GM04503 (cell line): ENCODE measurements at regions not wholly inside any gene's neighbourhood (a gene's known extent, or its start where the extent isn't known, plus 50 kb on each side); places are given as distances from the start of the nearest gene placed in this dataset.
"Not testable (repeated sequence)": the region's sequence is repeated elsewhere in the genome, so short reads cannot be mapped to it uniquely, and the experiment has no call there.

Experiments
- DNase-seq: peaks from one replicate; pipeline ENCODE4 v3.0.0-alpha.2; 2012; ENCODE audit warnings: low read depth

GRCh38 chr6:28658475-28659249 is 133.0 kb downstream of the GPX5 start:
- DNase-seq = no peak

- DNase-seq = no peak
These were observed 133.5 kb downstream of the GPX5 start for GRCh38 chr6:28659250-28659566.

DNA sequence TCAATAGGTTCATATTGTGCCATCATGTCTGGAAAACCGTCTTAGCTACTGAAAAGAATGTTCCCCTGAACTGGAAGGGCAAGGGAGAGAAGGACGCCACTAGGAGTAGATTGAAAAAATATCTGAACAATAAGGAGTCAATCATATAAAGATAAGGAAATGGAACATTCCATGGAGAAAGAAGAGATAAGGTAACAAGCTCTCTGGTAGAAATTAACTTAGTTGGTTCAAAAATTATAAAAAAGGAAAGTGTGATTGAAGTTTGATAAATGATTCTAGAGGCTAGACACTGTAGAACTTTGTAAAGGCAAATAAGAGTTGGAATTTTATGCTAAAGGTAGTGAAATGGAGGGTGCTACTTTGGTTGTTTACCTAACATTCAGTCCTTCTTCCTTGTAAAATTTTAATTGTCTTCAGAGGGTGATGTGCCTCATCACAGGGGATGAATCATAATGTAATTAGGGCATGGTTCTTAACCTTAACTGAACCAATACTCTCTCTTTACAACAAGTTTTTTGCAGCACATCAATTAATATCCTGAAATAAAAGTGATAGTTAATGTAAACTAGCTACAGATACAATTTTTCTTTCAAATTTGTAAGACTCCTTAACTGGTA is 135.5 kb downstream of the GPX5 start:
- no peak for DNase-seq

DNA sequence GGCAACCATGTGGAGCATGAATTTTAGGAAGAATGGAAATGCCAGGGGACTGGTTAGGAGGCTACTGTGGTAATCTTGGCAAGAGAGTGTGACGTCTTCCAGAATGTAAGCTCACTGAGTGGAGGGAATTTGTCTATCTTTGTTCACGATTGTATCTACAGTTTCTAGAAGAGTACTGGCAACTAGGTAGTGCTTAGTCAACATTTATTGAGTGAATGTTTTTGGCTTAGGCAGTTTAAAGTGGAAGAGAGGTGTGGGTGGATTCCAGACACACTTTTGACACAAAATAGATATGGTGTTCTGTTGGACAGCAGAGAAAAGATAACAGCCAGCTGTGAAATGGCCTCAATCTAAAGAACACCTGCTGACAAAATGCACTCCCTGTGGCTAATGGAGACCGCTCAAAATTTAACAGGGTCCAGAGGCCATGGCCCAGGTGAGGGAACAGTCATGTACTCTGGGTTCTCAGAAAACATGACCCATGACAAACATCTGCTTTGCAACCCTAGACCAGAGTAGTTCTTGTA is 139.3 kb downstream of the GPX5 start:
- no peak for DNase-seq

- DNase-seq = no peak
These were observed 147.7 kb downstream of the GPX5 start for GRCh38 chr6:28673417-28673786.

DNA sequence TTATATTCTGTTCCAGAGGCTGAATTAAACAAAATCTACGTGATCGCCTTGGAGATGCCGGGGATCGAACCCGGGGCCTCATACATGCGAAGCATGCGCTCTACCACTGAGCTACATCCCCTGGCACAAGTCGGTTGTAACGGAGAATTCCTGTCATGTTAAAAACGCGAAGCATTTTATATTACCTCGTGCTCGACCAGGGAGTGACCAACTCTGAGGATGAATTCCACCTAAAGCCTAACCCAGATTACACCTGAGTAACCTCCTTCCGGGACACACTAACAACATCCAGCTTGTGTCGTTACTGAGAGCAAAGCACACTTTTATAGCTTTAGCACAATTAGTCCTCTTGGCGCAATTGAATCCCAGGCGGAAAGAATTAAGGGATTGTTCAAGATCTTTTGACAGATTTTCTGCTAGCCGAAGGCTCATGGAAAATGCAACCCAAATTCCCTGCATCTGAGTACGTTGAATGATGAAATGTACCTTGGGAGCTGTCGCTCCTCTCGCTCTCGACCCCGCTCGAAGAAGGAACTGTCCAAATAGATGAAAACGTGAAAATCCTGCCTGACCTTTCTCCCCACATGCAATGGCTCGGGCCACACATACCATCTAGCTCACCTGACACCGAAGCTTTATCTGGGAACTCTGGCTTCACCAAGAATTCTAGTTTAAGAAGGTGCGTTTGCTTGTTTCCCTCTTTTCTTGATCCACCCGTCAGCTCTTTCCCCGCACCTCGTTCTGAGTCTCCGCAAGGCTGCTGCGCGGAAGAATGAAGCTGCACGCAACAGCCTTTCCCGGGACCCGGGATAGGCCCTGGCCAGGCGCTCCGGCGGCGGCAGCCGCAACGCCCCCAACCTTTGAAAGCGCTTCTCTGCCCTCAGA is 148.3 kb downstream of the GPX5 start:
- DNase-seq = peak; percentile 7

- DNase-seq = no peak
These were observed 149.9 kb downstream of the GPX5 start for GRCh38 chr6:28675600-28675999.

GRCh38 chr6:28682542-28682941 is 156.9 kb downstream of the GPX5 start:
- DNase-seq = no peak

DNA sequence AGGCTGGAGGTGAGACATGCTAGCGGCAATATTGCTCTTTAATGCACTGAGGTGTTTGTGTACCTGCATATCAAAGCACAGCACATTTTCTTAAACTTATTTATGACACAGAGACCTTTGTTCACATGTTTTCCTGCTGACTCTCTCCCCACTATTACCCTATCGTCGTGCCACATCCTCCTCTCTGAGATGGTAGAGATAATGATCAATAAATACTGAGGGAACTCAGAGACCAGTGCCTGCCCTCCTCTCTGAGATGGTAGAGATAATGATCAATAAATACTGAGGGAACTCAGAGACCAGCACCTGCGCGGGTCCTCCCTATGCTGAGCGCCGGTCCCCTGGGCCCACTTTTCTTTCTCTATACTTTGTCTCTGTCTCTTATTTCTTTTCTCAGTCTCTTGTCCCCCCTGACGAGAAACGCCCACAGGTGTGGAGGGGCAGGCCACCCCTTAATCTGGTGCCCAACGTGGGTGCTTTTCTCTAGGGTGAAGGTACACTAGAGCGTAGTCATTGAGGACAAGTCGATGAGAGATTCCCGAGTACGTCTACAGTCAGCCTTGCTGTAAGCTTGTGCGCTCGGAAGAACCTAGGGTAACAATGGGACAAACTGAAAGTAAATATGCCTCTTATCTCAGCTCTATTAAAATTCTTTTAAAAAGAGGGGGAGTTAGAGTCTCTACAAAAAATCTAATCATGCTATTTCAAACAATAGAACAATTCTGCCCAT is 157.4 kb downstream of the GPX5 start:
- not testable (repeated sequence) for DNase-seq

- peak; percentile 3 for DNase-seq
These were observed 158.4 kb downstream of the GPX5 start for GRCh38 chr6:28683945-28684538.

DNA sequence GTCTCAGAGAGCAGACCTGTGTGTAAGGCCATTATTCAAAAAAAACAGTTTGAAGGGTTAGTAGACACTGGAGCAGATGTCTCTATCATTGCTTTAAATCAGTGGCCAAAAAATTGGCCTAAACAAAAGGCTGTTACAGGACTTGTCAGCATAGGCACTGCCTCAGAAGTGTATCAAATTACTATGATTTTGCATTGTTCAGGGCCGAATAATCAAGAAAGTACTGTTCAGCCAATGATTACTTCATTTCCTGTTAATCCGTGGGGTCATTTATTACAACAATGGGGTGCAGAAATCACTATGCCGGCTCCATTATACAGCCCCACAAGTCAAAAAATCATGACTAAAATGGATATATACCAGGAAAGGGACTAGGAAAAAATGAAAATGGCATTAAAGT is 160.3 kb downstream of the GPX5 start:
- DNase-seq = not testable (repeated sequence)

- peak; percentile 11 for DNase-seq
These were observed 160.9 kb downstream of the GPX5 start for GRCh38 chr6:28686446-28687027.

GRCh38 chr6:28687309-28687981 is 161.8 kb downstream of the GPX5 start:
- DNase-seq = not testable (repeated sequence)

DNA sequence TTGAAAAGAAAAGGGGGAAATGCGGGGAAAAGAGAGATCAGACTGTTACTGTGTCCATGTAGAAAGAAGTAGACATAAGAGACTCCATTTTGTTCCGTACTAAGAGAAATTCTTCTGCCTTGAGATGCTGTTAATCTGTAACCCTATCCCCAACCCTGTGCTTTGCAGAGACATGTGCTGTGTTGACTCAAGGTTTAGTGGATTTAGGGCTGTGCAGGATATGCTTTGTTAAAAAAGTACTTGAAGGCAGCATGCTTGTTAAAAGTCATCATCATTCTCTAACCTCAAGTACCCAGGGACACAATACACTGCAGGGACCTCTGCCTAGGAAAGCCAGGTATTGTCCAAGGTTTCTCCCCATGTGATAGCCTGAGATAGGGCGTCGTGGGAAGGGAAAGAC is 166.3 kb downstream of the GPX5 start:
- not testable (repeated sequence) for DNase-seq

- no peak for DNase-seq
These were observed 167.5 kb downstream of the GPX5 start for GRCh38 chr6:28693033-28693750.

- DNase-seq = no peak
These were observed 168.2 kb downstream of the GPX5 start for GRCh38 chr6:28693751-28694443.

- no peak for DNase-seq
These were observed 170.0 kb downstream of the GPX5 start for GRCh38 chr6:28695715-28696114.

GRCh38 chr6:28696167-28696566 is 170.5 kb downstream of the GPX5 start:
- no peak for DNase-seq

GRCh38 chr6:28696682-28697081 is 171.0 kb downstream of the GPX5 start:
- no peak for DNase-seq
